HG03378 (cell line): ENCODE measurements at regions not wholly inside any gene's neighbourhood (a gene's known extent, or its start where the extent isn't known, plus 50 kb on each side); places are given as distances from the start of the nearest gene placed in this dataset.

ENCODE experiments used
- ATAC-seq: cut with Tn5 transposase; IDR thresholded peaks from one replicate; pipeline ENCODE4 v1.9.1; 2021; ENCODE audit warnings: mild to moderate bottlenecking, moderate library complexity; ENCODE audit not compliant: unreplicated experiment

GRCh38 chr3:174767853-174768382 lies 91.2 kb upstream of the NAALADL2 start:
- no peak for ATAC-seq

DNA sequence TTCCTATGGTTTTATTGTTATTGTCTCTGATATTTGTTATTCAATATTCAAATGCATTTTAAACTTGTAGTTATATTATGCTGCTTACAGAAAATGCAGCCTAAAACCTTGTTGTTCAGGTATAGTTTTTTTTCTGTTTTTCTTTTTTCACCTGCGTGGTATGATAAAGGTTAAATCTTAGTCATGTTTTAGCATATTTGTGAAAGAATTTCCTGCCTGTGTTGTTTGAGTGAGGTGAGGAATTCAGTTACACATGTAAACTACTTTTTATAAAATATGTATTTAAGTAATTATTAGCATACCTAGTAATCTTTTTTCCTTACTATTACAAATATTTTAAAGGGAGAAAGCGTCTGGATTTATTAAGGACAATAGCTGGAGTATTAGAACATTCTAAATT lies 90.0 kb upstream of the NAALADL2 start:
- no peak for ATAC-seq

GRCh38 chr3:174775603-174776002 lies 83.5 kb upstream of the NAALADL2 start:
- ATAC-seq, result no peak

GRCh38 chr3:174776123-174776522 lies 83.0 kb upstream of the NAALADL2 start:
- no peak for ATAC-seq

DNA sequence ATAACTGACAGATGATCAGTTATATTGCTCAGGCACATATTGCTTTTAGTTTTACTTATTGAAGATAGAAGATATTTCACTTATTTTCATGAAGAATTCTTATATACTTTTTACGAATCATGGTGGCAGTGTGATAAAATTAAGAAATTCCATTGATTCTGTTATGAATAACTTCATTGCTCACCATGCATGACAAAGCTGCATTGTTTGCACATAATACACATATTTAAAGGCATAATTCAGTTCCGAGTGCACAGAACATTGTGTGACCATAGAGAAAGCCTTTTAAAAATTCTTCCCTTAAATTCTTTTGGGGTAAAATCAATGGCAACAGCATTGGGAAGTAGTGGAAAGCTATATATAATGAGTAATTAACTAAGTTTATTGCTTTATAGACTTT lies 82.5 kb upstream of the NAALADL2 start:
- ATAC-seq, result no peak

DNA sequence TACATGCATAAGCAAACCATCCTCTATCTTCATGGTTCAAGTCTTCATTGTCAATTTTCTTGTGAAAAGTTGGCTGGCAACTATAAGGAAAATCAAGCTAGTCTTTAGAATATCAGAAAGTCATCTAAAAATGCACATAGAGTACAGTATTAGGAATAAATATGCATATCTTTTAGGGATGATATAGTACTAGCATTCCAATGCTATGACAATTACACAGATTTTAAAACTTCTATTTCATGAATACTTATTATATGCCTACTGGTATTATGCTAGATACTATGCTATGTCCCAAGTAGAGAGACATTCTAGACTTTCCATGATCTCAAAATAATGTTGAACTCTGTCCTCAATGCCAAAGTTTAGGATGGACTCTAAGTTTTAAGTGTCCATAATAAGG lies 81.3 kb upstream of the NAALADL2 start:
- no peak for ATAC-seq

DNA sequence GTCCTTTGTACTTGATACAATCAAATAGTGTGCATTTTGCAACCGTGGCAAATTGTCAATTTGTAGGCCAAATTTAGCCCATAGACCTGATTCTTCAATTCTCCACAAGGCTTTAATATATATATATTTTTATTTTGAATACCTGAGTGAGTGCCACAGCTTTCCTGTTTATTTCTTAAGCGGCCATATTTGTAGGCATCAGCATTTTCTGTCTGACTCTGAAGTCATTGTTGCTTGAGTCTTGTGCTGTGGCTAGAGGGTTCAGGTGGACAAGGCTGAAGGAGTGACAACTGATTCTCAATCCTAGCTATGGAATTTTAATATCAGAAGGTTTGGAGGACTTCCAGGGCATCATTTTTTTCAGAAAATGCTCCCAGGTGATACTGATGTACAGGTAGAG lies 75.6 kb upstream of the NAALADL2 start:
- no peak for ATAC-seq

DNA sequence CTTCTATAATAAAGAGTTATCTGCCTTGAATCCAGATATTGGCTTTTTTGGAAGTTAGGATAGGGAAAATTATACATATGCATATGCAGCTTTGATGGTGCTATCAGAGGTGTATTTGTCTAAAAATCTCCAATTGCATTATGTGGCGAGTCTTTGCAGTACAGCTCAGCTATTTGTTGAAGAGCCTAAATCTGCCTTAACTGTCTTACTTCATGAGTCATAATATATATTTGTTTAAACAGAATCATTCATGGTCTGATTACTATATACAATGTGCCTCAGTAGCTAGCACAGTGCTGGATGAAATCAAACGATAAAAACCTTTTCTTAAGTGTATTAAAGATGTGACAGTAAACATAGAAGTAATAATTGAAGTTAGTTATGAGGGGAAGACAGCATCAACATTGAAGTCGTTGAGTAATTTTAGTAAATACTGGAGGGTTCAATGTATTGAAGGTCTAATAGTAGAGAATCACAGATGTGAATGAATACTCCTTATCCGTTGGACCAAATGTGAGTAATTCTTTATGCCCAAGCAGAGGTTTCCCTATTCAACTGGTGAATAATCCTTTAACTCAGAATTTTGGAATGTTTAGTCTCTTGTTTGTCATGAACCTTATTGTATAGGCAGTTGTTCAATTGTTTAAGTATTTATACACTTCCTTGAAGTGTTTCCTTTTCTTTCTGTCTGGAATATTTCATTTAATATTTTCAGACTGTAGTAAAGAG lies 74.8 kb upstream of the NAALADL2 start:
- no peak for ATAC-seq

- ATAC-seq, result no peak
These were observed 72.3 kb upstream of the NAALADL2 start for GRCh38 chr3:174786825-174787224.

DNA sequence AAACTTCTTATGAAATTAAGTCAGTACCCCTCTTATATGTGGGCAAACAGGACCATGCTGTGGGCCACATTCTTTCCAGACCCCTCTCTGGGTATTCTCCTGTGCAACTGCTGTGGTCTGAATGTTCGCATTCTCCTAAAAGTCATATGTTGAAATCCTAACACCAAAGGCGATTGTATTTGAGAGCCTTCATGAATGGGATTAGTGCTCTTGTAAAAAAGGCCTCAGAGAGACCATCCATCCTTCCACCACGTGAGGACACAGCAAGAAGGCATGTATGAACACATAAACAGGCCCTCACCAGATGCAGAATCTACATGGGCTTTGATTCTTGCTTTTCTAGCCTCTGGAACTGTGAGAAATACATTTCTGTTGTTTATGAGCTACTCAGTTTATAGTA lies 68.0 kb upstream of the NAALADL2 start:
- ATAC-seq, result no peak

DNA sequence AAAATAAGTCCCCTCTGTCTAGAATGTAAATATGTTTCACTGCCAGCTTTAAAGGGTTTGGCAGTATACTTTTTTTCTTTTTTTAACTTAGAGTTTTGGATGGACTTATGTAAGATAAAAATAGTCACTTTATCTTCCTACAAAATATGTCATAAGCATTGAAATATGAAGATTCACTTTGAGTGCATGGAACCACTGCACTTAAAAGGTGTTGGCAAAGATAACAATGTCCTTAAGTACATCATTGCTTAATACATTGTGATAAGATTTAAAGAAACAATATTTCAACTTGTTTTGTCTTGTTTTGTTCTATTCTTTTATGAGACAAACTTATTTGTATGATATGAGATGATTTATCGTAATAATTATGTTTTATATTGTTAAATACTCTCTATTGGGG lies 66.3 kb upstream of the NAALADL2 start:
- no peak for ATAC-seq
